ENCODE measurements at regions not wholly inside any gene's neighbourhood (a gene's known extent, or its start where the extent isn't known, plus 50 kb on each side); places are given as distances from the start of the nearest gene placed in this dataset.

DNA sequence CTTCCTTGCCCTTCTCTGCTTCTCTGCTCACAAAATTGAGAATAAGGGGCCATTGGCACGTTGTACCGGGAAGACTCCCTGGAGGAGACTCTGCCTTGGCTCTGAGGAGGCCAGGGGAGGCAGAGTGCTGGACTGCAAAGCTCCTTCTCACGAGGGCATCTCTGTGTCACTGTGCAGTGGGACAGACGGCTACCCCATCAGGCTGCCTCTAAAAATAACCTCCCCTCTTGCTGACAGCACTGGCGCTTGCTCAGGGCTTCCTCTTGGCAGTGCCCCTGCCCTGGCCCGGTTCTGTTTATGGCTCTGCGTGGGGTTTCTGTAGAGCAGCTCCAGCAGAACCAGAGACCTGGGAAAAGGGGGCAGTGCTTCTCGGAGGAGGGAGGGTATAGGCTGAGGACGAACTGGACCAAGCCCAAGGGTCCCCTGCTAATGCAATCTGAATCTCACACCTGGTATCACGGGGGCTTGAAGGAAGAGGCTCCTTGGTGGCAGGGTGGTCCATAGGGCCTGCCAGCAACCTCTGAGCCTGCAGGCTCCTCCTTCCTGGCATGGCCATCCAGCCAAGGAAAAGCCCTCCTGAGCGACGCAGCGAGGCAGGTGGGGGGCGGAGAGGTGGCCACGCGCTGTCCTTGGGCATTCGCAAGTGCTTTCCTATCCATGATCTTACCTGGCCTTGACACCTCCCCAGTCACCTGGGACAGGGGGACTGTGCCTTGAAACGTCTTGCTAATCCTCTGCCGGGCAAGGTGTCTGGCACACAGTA, 63.3 kb upstream of the TLE3 start:
- Histone ChIP-seq H3K4me3 (ENCODE audit: insufficient read depth, low read depth, low read length) (no peak overlapping the region), H3K23ac (ENCODE audit: low read depth, low read length) (no peak overlapping the region), H3K4me2 (ENCODE audit: low read depth, low read length) (no peak overlapping the region), H2BK15ac (ENCODE audit: low read depth, low read length) (no peak overlapping the region), H3K79me1 (ENCODE audit: low read depth in 1 of 2, low read length in 2 of 2) (no peaks in the 10 kb centered on the region), H3K14ac (replicated peaks; ENCODE audit: low read depth, low read length) (no peak overlapping the region), H4K91ac (ENCODE audit: insufficient read depth, low read depth, low read length) (no peak overlapping the region), H2AK9ac (replicated peaks; ENCODE audit: low read depth, low read length, poor library complexity) (peak overlapping the region; percentile 19), H3K9me3 (ENCODE audit: control insufficient read depth, insufficient read depth, low read length) (peaks cover 6% of the 10 kb centered on the region; the same call in 1 of the 2 replicates), H4K5ac (ENCODE audit: low read depth, low read length) (no peak overlapping the region), H3K4me1 (ENCODE audit: control insufficient read depth, insufficient read depth, low read length) (peaks cover 8% of the 10 kb centered on the region; the same call in 1 of the 2 replicates), H4K20me1 (ENCODE audit: insufficient read depth, low read length) (0 out of 2 replicates have a peak, but pooled peaks cover 4% of the 10 kb centered on the region), H4K8ac (ENCODE audit: low read depth in 2 of 2, low read length in 2 of 2) (no peak overlapping the region), H2BK20ac (ENCODE audit: low read depth, low read length) (no peak overlapping the region), H3K4ac (ENCODE audit: low read depth, low read length) (no peak overlapping the region), H3K27ac (ENCODE audit: insufficient read depth, low read length) (no peak overlapping the region), H3K27me3 (ENCODE audit: control insufficient read depth, insufficient read depth, low read length) (peaks cover 56% of the 10 kb centered on the region), H3K56ac (ENCODE audit: extremely low read depth, insufficient read depth, low read length) (no peak overlapping the region), H2BK120ac (ENCODE audit: low read depth, low read length) (no peak overlapping the region), H2BK5ac (ENCODE audit: low read depth, low read length, poor library complexity, severe bottlenecking) (no peak overlapping the region), H3K9me1 (ENCODE audit: insufficient read depth, low read length) (peaks cover 2% of the 10 kb centered on the region; the same call in 1 of the 2 replicates), H2AFZ (replicated peaks; ENCODE audit: low read length, poor library complexity) (no peak overlapping the region), H3K9ac (ENCODE audit: low read depth, low read length) (no peak overlapping the region), H3K36me3 (ENCODE audit: control insufficient read depth, insufficient read depth, low read length) (no peaks in the 10 kb centered on the region), H3K18ac (ENCODE audit: low read depth, low read length) (no peak overlapping the region), H2AK5ac (ENCODE audit: low read depth, low read length) (no peak overlapping the region)
- dilution Hi-C loops (cut with HindIII; ENCODE audit: low sequenced_read_pairs, unreplicated experiment), result no loop called here
- in situ Hi-C loops (cut with MboI; ENCODE audit: low sequenced_read_pairs), result no loop called here
- intact Hi-C loops (cut with micrococcal nuclease), result no loop called here
- WGBS, 2 experiments (ENCODE audit: extremely low coverage in 2 of 2, insufficient read length in 1 of 2), result 89% methylated on average over 5 of the region's 19 CpGs; no CpG with 5 or more reads in 1 of the 2 experiments
- ChIA-PET POLR2A (ENCODE audit: unreplicated experiment) (no interaction called here), CTCF (interaction anchor here (0.6 kb wide), 1 partner anchor 19 kb away, joined by 3 read pairs; no protein-coding TSS in a partner anchor)
- DNase-seq, result no peak
- BruUV-seq (replicated peaks), result no TSS peak
- TF ChIP-seq POLR2A (IDR thresholded peaks at IDR 0.05; ENCODE audit: low read depth, low read length) (no peak), MAZ (IDR thresholded peaks at IDR 0.05; ENCODE audit: borderline replicate concordance, low read depth, low read length) (no peak), MXI1 (IDR thresholded peaks at IDR 0.05; ENCODE audit: borderline replicate concordance, low read depth, low read length) (no peak), MAFK (IDR thresholded peaks at IDR 0.05; ENCODE audit: low read depth, low read length) (no peak), CHD1 (IDR thresholded peaks at IDR 0.05; ENCODE audit: low read depth, low read length) (no peak), RFX5 (IDR thresholded peaks at IDR 0.05; ENCODE audit: low read depth, low read length) (no peak), FOS (IDR thresholded peaks at IDR 0.05; ENCODE audit: low read depth, low read length) (no peak), CEBPB (IDR thresholded peaks at IDR 0.05; ENCODE audit: low read depth, low read length) (no peak), SMC3 (IDR thresholded peaks at IDR 0.05; ENCODE audit: low read depth, low read length) (no peak), RAD21 (IDR thresholded peaks at IDR 0.05; ENCODE audit: low read length) (no peak), RCOR1 (IDR thresholded peaks at IDR 0.05; ENCODE audit: insufficient replicate concordance, low read length) (no peak)
- TF ChIP-seq, protein P1, sequence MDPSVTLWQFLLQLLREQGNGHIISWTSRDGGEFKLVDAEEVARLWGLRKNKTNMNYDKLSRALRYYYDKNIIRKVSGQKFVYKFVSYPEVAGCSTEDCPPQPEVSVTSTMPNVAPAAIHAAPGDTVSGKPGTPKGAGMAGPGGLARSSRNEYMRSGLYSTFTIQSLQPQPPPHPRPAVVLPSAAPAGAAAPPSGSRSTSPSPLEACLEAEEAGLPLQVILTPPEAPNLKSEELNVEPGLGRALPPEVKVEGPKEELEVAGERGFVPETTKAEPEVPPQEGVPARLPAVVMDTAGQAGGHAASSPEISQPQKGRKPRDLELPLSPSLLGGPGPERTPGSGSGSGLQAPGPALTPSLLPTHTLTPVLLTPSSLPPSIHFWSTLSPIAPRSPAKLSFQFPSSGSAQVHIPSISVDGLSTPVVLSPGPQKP (IDR thresholded peaks at IDR 0.05; ENCODE audit: borderline replicate concordance, low read depth, low read length), result no peak
- TF ChIP-seq, protein P2, sequence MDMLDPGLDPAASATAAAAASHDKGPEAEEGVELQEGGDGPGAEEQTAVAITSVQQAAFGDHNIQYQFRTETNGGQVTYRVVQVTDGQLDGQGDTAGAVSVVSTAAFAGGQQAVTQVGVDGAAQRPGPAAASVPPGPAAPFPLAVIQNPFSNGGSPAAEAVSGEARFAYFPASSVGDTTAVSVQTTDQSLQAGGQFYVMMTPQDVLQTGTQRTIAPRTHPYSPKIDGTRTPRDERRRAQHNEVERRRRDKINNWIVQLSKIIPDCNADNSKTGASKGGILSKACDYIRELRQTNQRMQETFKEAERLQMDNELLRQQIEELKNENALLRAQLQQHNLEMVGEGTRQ (IDR thresholded peaks at IDR 0.05; ENCODE audit: low read depth, low read length), result no peak
- TF ChIP-seq, protein P3, sequence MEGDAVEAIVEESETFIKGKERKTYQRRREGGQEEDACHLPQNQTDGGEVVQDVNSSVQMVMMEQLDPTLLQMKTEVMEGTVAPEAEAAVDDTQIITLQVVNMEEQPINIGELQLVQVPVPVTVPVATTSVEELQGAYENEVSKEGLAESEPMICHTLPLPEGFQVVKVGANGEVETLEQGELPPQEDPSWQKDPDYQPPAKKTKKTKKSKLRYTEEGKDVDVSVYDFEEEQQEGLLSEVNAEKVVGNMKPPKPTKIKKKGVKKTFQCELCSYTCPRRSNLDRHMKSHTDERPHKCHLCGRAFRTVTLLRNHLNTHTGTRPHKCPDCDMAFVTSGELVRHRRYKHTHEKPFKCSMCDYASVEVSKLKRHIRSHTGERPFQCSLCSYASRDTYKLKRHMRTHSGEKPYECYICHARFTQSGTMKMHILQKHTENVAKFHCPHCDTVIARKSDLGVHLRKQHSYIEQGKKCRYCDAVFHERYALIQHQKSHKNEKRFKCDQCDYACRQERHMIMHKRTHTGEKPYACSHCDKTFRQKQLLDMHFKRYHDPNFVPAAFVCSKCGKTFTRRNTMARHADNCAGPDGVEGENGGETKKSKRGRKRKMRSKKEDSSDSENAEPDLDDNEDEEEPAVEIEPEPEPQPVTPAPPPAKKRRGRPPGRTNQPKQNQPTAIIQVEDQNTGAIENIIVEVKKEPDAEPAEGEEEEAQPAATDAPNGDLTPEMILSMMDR (conservative IDR thresholded peaks at IDR 0.05; ENCODE audit: low read depth, low read length), result no peak
- no peak for ATAC-seq (ENCODE audit: low read depth)
